Spinal cord (tissue), 9 donors: ENCODE measurements at regions not wholly inside any gene's neighbourhood (a gene's known extent, or its start where the extent isn't known, plus 50 kb on each side); places are given as distances from the start of the nearest gene placed in this dataset.

ENCODE experiments used
- DNase-seq, 6 donors: peaks; one replicate each; pipeline versions ENCODE4 v3.0.0 to v3.0.0-alpha.2; 2013 to 2015; ENCODE audit warnings: low spot score in 6 of 6, low read depth in 4 of 6
- H3K27ac ChIP-seq: one replicate; pipeline ENCODE4 v1.5.1; 2013; ENCODE audit warnings: low read depth, low read length, control low read depth
- H3K27me3 ChIP-seq: one replicate; pipeline ENCODE4 v1.6.1; 2013; ENCODE audit warnings: low read length; ENCODE audit not compliant: control insufficient read depth, insufficient read depth
- H3K36me3 ChIP-seq: one replicate; pipeline ENCODE4 v1.6.1; 2013; ENCODE audit warnings: low read length; ENCODE audit not compliant: control insufficient read depth, insufficient read depth
- H3K4me1 ChIP-seq: one replicate; pipeline ENCODE4 v1.6.1; 2013; ENCODE audit warnings: low read length; ENCODE audit not compliant: control insufficient read depth, insufficient read depth
- H3K4me3 ChIP-seq: one replicate; pipeline ENCODE4 v1.5.1; 2013; ENCODE audit warnings: low read depth, low read length, control low read depth
- H3K9me3 ChIP-seq: one replicate; pipeline ENCODE4 v1.6.1; 2013; ENCODE audit warnings: low read length; ENCODE audit not compliant: control insufficient read depth, insufficient read depth
- WGBS: methylation state at CpG from one replicate; pipeline ENCODE4 v1.1.5; 2013; ENCODE audit warnings: missing lambda C conversion rate; ENCODE audit not compliant: insufficient coverage; 5-methylcytosine and 5-hydroxymethylcytosine counted together
- donor health status: healthy.

DNA sequence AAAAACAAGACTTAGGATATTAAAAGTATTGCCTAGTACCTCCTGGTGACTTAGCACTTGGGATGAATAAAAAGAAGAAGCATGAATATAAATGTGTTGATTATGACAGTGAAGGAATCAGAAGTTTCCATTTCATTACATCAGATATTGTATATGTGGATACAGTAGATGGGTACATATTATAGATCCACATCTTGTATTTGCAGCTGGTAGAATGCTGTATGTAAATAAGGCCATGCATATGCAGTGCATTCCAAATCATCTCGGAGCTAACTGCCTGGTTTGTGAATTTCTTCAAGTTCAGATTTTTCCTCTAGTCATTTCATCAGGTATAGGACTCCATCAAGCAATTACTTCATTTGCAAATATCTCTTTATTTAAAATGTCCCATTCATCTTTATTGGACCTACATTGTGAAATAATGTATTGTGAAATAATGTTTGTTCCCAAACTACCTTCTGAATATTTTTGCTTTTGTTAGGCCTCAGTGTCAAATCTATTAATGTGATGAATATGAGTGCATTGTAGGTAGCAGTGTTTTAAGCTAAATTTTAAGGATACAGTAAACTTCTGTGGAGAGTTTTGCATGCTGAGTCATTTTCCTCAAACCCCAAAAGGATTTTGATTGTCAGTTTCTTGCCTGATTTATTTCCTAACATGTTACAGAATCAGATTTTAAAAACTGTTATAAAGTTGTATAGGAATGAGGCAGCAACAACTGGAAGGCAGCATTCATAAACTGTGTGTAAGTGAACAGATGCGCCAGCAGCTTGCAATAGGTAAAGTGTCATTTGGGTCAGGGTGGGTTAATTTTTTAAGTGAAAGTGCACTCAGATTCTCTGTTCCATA is 370.8 kb upstream of the RIOK2 start:
- WGBS: 100% methylated on average over 1 of the region's 2 CpGs
- Histone ChIP-seq H3K27ac (no peak overlapping the region), H3K4me1 (no peaks in the 10 kb centered on the region), H3K4me3 (no peak overlapping the region), H3K36me3 (no peaks in the 10 kb centered on the region), H3K27me3 (no peaks in the 10 kb centered on the region), H3K9me3 (no peaks in the 10 kb centered on the region)
- peak in 1 of 6 donors; percentile 29 for DNase-seq

DNA sequence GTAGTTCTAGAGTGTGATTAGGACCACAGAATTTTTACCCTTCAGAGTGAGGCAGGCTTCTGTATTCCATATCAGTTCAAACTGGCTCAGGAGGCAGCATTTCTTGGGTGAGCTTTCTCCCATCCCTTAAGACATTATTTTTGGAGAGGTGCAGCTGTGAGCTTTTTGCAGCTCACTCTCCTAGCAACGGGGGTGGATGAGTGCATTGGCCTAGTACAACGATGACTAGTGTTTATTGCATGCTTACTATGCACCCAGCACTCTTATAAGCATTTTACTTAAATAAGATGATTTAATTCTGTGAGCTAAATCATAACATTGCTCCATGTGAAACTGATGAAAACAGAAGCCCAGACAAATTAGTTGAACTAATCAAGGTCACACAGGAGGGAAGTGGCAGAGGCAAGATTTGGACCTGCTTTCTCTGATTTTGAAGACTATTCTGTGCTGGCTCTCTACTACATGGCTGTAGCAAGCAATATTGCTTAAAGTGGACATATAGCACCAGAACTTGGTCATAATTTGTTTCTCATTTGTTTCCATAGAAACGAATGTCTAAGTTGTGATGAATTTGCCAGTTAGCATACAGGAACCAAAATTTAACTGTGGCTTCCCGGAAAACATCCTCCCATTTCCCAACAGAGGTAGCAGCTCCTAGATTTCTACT is 372.1 kb upstream of the RIOK2 start:
- WGBS: 85% methylated on average over 2 of the region's 4 CpGs
- DNase-seq: no peak
- H3K27ac ChIP-seq: no peak overlapping the region

DNA sequence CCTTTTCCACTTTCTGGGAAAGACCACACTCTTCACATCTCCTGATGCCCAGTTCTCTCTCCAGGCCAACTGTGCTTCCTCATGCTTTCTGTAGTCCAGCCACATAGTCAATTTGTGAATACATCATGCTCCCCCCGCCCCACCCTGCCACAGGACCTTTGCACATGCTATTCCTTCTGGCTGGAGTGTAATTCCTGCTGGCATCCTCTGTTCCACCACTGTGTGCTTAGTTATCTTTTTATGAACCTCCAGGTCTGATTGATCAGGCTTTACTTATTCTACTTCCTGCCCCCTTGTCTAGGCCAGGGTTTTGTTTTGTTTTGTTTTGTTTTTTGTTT is 372.6 kb upstream of the RIOK2 start:
- H3K4me1 ChIP-seq: no peaks in the 10 kb centered on the region
- H3K36me3 ChIP-seq: no peaks in the 10 kb centered on the region
- H3K9me3 ChIP-seq: no peaks in the 10 kb centered on the region
- H3K27me3 ChIP-seq: no peaks in the 10 kb centered on the region
- no peak overlapping the region for H3K4me3 ChIP-seq
- H3K27ac ChIP-seq: no peak overlapping the region
- no peak for DNase-seq
- WGBS: 71% methylated on average over 1 of the region's 1 CpG

More for the DNA sequence above, 372.1 kb upstream of the RIOK2 start:
- no peaks in the 10 kb centered on the region for H3K4me1 ChIP-seq
- H3K4me3 ChIP-seq: no peak overlapping the region
- no peaks in the 10 kb centered on the region for H3K27me3 ChIP-seq
- no peaks in the 10 kb centered on the region for H3K9me3 ChIP-seq
- no peaks in the 10 kb centered on the region for H3K36me3 ChIP-seq

DNA sequence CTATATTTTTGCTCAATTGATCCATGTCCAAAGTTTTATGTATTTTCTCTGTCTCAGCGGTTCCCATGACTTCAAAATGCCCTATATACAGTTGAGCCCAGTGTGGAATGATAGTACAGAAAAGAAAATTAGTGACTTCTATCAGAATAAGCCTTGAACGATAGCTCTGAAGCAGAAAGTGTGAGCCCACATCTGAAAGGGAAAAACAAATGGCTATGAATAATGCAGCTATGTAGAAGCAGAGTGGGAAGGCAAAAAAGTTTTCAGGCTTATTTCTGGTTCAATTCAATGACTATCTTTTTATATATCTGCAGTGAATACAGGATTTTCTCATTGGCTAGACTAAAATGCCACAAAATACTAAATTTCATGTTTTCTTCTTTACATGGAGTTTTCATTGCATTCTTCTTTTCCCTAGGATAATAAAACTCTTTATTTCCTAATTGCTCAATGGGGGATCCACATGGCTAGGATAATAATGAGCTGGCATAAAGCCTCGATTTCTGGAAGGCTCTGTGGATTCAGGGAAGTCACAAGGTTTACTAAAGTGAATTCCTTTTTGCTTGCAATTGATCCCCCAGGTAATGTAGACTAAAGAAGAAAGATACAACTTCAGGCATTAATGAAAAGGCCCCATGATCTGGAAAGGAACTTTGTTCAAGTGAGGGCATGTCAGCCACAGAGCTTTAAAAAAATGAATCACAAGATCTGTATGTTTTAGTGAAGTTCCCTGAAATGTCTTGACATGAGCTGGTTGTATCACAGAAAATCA is 377.0 kb upstream of the RIOK2 start:
- Histone ChIP-seq H3K27me3 (no peaks in the 10 kb centered on the region), H3K4me3 (no peak overlapping the region), H3K27ac (peak overlapping the region; percentile 35), H3K36me3 (no peaks in the 10 kb centered on the region), H3K9me3 (no peaks in the 10 kb centered on the region), H3K4me1 (no peaks in the 10 kb centered on the region)
- DNase-seq: peak in 4 of 6 donors; percentile 30 to 79 (median 55)
- WGBS: no CpG with 5 or more reads among the region's 3 CpGs

DNA sequence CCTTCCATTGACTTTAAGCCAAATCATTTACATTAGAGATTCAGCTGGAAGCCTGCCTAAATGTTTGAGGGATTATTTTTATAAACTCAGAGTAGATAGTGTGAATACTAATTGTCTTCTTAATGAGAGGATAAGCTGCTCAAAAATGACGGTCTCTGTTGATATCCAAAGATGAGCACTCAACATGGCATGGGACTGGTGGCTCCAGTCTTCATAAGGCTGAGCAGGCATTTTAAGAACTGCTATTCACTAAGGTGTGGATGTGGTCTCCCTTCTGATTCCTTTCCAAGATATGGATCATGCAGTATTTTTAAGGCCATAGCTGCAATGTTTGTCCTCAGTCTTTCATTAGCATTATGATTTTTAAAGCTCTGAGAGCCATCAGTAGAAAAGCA is 377.5 kb upstream of the RIOK2 start:
- Histone ChIP-seq H3K27me3 (no peaks in the 10 kb centered on the region), H3K9me3 (no peaks in the 10 kb centered on the region), H3K27ac (peak overlapping the region; percentile 34), H3K4me1 (no peaks in the 10 kb centered on the region), H3K36me3 (no peaks in the 10 kb centered on the region), H3K4me3 (no peak overlapping the region)
- no peak for DNase-seq
- no CpG with 5 or more reads among the region's 1 CpG for WGBS

DNA sequence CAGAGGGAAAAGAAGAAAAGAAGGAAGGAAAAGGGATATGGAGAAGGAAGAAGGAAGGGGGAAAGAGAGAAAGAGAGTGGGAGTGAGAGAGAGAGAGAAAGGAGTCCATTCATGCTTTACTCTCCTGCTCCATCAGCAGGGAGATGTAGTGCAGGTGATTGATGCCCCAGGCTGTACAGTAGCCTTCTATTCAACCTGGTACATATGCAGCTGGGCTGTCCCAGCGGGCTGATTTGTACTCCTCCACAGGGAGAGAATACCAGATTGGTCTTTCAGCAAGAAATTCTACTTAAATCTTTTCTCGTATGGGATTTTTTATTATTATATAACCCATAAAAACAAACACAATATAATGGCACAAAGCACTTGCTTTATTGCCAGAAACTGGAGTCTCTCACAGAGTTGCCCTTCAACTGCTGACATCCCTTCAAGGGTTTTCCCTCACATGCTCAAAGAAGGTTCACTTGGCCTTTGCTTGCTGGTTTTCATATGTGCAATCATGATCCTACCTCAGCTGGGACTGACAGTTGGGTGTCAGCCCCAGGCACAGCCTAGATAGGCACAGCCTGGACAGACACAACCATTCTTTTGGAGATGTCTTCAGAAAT is 380.1 kb upstream of the RIOK2 start:
- H3K27ac ChIP-seq: no peak overlapping the region
- H3K9me3 ChIP-seq: peaks cover 2% of the 10 kb centered on the region
- no peak for DNase-seq
- H3K4me1 ChIP-seq: no peaks in the 10 kb centered on the region
- H3K36me3 ChIP-seq: no peaks in the 10 kb centered on the region
- H3K4me3 ChIP-seq: no peak overlapping the region
- no peaks in the 10 kb centered on the region for H3K27me3 ChIP-seq
- WGBS: no CpG with 5 or more reads among the region's 2 CpGs

DNA sequence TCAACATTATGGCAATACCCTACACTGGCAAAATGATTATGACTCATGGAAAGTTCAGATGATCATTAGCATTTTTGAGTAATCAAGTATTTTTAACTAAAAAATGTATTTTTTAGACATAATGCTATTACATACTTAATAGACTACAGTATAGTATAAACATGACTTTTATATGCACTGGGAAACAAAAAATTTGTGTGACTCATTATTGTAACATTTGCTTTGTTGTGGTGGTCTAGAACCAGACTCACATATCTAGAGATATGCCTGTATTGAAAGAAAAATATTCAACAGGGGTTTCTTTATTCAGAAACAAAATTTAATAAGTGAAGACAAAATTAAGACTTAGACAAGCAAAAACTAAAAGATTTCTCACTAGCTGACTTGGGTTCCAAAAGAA is 385.3 kb upstream of the RIOK2 start:
- no peaks in the 10 kb centered on the region for H3K4me1 ChIP-seq
- no peaks in the 10 kb centered on the region for H3K27me3 ChIP-seq
- no peak for DNase-seq
- peaks cover 5% of the 10 kb centered on the region for H3K9me3 ChIP-seq
- H3K36me3 ChIP-seq: no peaks in the 10 kb centered on the region
- H3K4me3 ChIP-seq: no peak overlapping the region
- no peak overlapping the region for H3K27ac ChIP-seq

DNA sequence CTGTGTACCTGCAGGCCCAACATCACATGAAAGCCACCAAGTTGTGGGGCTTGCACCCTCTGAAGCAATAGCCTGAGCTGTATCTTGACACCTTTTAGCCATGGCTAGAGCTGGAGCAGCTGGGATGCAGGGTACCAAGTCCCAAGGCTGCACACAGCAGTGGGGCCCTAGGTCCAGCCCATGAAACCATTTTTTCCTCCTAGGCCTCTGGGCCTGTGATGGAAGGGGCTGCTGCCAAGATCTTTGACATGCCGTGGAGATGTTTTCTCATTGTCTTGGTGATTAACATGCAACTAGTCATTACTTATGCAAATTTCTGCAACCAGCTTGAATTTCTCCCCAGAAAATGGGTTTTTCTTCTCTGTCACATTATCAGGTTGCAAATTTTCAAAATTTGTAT is 387.2 kb upstream of the RIOK2 start:
- DNase-seq: no peak
- Histone ChIP-seq H3K4me1 (no peaks in the 10 kb centered on the region), H3K27ac (no peak overlapping the region), H3K27me3 (no peaks in the 10 kb centered on the region), H3K9me3 (peaks cover 5% of the 10 kb centered on the region), H3K36me3 (no peaks in the 10 kb centered on the region), H3K4me3 (no peak overlapping the region)
- WGBS: no CpG with 5 or more reads among the region's 1 CpG

DNA sequence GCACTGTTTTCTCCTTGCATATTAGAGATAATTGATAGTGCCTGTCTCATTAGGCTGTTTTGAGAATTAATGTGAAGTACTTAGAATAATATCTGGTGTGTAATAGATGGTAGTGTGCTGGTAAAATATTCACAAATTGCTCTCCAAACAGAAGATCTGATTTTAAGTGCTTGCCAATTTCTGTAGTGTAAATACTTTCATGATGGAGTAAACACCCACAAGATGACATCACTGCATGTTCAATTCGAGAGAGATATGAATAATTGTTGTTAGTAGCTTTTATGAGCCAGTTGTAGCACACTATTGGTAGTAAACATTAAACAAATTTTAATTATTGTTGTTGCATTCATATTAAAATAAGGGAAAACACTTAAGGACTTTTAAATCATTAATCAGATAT is 392.3 kb upstream of the RIOK2 start:
- no peak overlapping the region for H3K4me3 ChIP-seq
- no peak overlapping the region for H3K27ac ChIP-seq
- no CpG with 5 or more reads among the region's 1 CpG for WGBS
- H3K4me1 ChIP-seq: no peaks in the 10 kb centered on the region
- H3K27me3 ChIP-seq: no peaks in the 10 kb centered on the region
- H3K9me3 ChIP-seq: peaks cover under 1% of the 10 kb centered on the region
- no peaks in the 10 kb centered on the region for H3K36me3 ChIP-seq
- no peak for DNase-seq
